ENCODE measurements at regions not wholly inside any gene's neighbourhood (a gene's known extent, or its start where the extent isn't known, plus 50 kb on each side); places are given as distances from the start of the nearest gene placed in this dataset.

- no peak overlapping the region for H3K27ac ChIP-seq
- intact Hi-C loops (cut with DNase I), result no loop called here
- no peaks in the 10 kb centered on the region for H3K27me3 ChIP-seq
- DNase-seq (no peak), ATAC-seq (no peak)
- 78 to 82% methylated on average over 1 of the region's 1 CpG for WGBS, 2 donors
- H3K4me1 ChIP-seq, result no peaks in the 10 kb centered on the region
- H3K4me3 ChIP-seq, result no peak overlapping the region
- H3K36me3 ChIP-seq, result no peaks in the 10 kb centered on the region
- no peak for TF ChIP-seq CTCF (IDR thresholded peaks at IDR 0.05)
- H3K9me3 ChIP-seq, result no peaks in the 10 kb centered on the region
These were observed 600.9 kb upstream of the POT1 start for GRCh38 chr7:125530553-125530952.

GRCh38 chr7:125529249-125529648 lies 599.6 kb upstream of the POT1 start:
- H3K4me3 ChIP-seq, result no peak overlapping the region
- H3K9me3 ChIP-seq, result peaks cover 0 to 6% (median 0%) of the 10 kb centered on the region in 11 donors
- 83 to 84% methylated on average over 1 of the region's 1 CpG for whole genome bisulfite sequencing, 2 donors
- no peak for TF ChIP-seq CTCF (IDR thresholded peaks at IDR 0.05)
- ATAC-seq (no peak), DNase-seq (no peak)
- no peak overlapping the region for H3K27ac ChIP-seq
- intact Hi-C loops (cut with DNase I), result no loop called here
- no peaks in the 10 kb centered on the region for H3K36me3 ChIP-seq
- no peaks in the 10 kb centered on the region for H3K4me1 ChIP-seq
- no peaks in the 10 kb centered on the region for H3K27me3 ChIP-seq

GRCh38 chr7:125526958-125527357 lies 597.3 kb upstream of the POT1 start:
- ATAC-seq (no peak), DNase-seq (no peak)
- Histone ChIP-seq H3K4me3 (no peak overlapping the region), H3K9me3 (peaks cover 0 to 6% (median 0%) of the 10 kb centered on the region in 11 donors), H3K27me3 (no peaks in the 10 kb centered on the region), H3K27ac (no peak overlapping the region), H3K36me3 (no peaks in the 10 kb centered on the region), H3K4me1 (no peaks in the 10 kb centered on the region)
- intact Hi-C loops (cut with DNase I), result no loop called here
- no peak for TF ChIP-seq CTCF (IDR thresholded peaks at IDR 0.05)
- 89% methylated on average over 5 of the region's 5 CpGs for WGBS, 2 donors

- 81 to 91% methylated on average over 1 of the region's 1 CpG for WGBS, 2 donors
- H3K4me3 ChIP-seq, result no peak overlapping the region
- no peaks in the 10 kb centered on the region for H3K4me1 ChIP-seq
- intact Hi-C loops (cut with DNase I), result no loop called here
- no peak overlapping the region for H3K27ac ChIP-seq
- H3K27me3 ChIP-seq, result no peaks in the 10 kb centered on the region
- no peak for DNase-seq
- no peaks in the 10 kb centered on the region for H3K36me3 ChIP-seq
- no peak for ATAC-seq
- peaks cover 0 to 6% (median 0%) of the 10 kb centered on the region in 11 donors for H3K9me3 ChIP-seq
- TF ChIP-seq CTCF (IDR thresholded peaks at IDR 0.05), result no peak
These were observed 596.5 kb upstream of the POT1 start for GRCh38 chr7:125526092-125526491.

GRCh38 chr7:125516194-125516593 lies 586.6 kb upstream of the POT1 start:
- 83 to 89% methylated on average over 4 of the region's 4 CpGs for WGBS, 2 donors

More at GRCh38 chr7:125516194-125516593, 586.6 kb upstream of the POT1 start:
- H3K27ac ChIP-seq, result no peak overlapping the region
- no peaks in the 10 kb centered on the region for H3K4me1 ChIP-seq
- intact Hi-C loops (cut with DNase I), result no loop called here
- no peak for TF ChIP-seq CTCF (IDR thresholded peaks at IDR 0.05)
- H3K4me3 ChIP-seq, result no peak overlapping the region
- DNase-seq (no peak), ATAC-seq (no peak)
- H3K36me3 ChIP-seq, result no peaks in the 10 kb centered on the region
- peaks cover 0 to 4% (median 0%) of the 10 kb centered on the region in 11 donors for H3K9me3 ChIP-seq
- no peaks in the 10 kb centered on the region for H3K27me3 ChIP-seq

Measured in heart right ventricle (tissue), 16 donors.